ENCODE measurements at regions not wholly inside any gene's neighbourhood (a gene's known extent, or its start where the extent isn't known, plus 50 kb on each side); places are given as distances from the start of the nearest gene placed in this dataset.
"Not testable (repeated sequence)": the region's sequence is repeated elsewhere in the genome, so short reads cannot be mapped to it uniquely, and the experiment has no call there.

GRCh38 chr10:45163315-45163975 is 152.0 kb downstream of the OR13A1 start:
- H3K9me3 ChIP-seq: no peaks in the 10 kb centered on the region
- no peak overlapping the region for H3K4me3 ChIP-seq
- DNase-seq: no peak
- no peak for ATAC-seq (ENCODE audit: low FRiP score in 2 of 2)
- 91% methylated on average over 3 of the region's 3 CpGs for WGBS, 2 donors
- no peaks in the 10 kb centered on the region for H3K4me1 ChIP-seq
- no peaks in the 10 kb centered on the region for H3K27me3 ChIP-seq
- no peak for TF ChIP-seq CTCF (IDR thresholded peaks at IDR 0.05)
- TF ChIP-seq POLR2A (IDR thresholded peaks at IDR 0.05): no peak
- no peak for TF ChIP-seq POLR2AphosphoS5 (IDR thresholded peaks at IDR 0.05)
- H3K36me3 ChIP-seq: no peaks in the 10 kb centered on the region
- no peak overlapping the region for H3K27ac ChIP-seq

- ATAC-seq (ENCODE audit: low FRiP score in 2 of 2); H3K4me1 ChIP-seq; H3K27ac ChIP-seq; DNase-seq; H3K27me3 ChIP-seq; H3K36me3 ChIP-seq; H3K9me3 ChIP-seq; H3K4me3 ChIP-seq: not testable (repeated sequence)
- WGBS, 2 donors: 64 to 70% methylated on average over 8 of the region's 8 CpGs
These were observed 139.8 kb downstream of the OR13A1 start for GRCh38 chr10:45175520-45176118.

- WGBS, 2 donors: 68 to 86% methylated on average over 13 of the region's 13 CpGs
- H3K27me3 ChIP-seq: no peaks in the 10 kb centered on the region
- H3K27ac ChIP-seq: no peak overlapping the region
- DNase-seq: peak in 1 of 2 donors; percentile 28
- H3K36me3 ChIP-seq: no peaks in the 10 kb centered on the region
- ATAC-seq (ENCODE audit: low FRiP score in 2 of 2): peak in 1 of 2 donors; percentile 67
- no peak overlapping the region for H3K4me3 ChIP-seq
- H3K9me3 ChIP-seq: no peaks in the 10 kb centered on the region
- no peak for TF ChIP-seq POLR2AphosphoS5 (IDR thresholded peaks at IDR 0.05)
- H3K4me1 ChIP-seq: no peaks in the 10 kb centered on the region
These were observed 135.7 kb downstream of the OR13A1 start for GRCh38 chr10:45179691-45180090.

- Histone ChIP-seq H3K9me3 (no peaks in the 10 kb centered on the region), H3K36me3 (no peaks in the 10 kb centered on the region), H3K27me3 (no peaks in the 10 kb centered on the region), H3K27ac (no peak overlapping the region), H3K4me3 (no peak overlapping the region), H3K4me1 (no peaks in the 10 kb centered on the region)
- no peak for ATAC-seq (ENCODE audit: low FRiP score in 2 of 2)
- TF ChIP-seq CTCF (IDR thresholded peaks at IDR 0.05): no peak
- no peak for TF ChIP-seq POLR2AphosphoS5 (IDR thresholded peaks at IDR 0.05)
- no peak for TF ChIP-seq EP300 (IDR thresholded peaks at IDR 0.05)
- TF ChIP-seq POLR2A (IDR thresholded peaks at IDR 0.05): no peak
- DNase-seq: peak in 1 of 2 donors; percentile 50
- 85 to 90% methylated on average over 14 of the region's 14 CpGs for WGBS, 2 donors
These were observed 134.9 kb downstream of the OR13A1 start for GRCh38 chr10:45180507-45180906.

- Histone ChIP-seq H3K27ac (no peak overlapping the region), H3K27me3 (no peaks in the 10 kb centered on the region), H3K4me3 (no peak overlapping the region), H3K36me3 (no peaks in the 10 kb centered on the region), H3K4me1 (no peaks in the 10 kb centered on the region), H3K9me3 (no peaks in the 10 kb centered on the region)
- ATAC-seq (ENCODE audit: low FRiP score in 2 of 2) (peak in 1 of 2 donors; percentile 76), DNase-seq (peak in 1 of 2 donors; percentile 37)
- WGBS, 2 donors: 79 to 85% methylated on average over 11 to 19 of the region's 19 CpGs
- TF ChIP-seq EP300 (IDR thresholded peaks at IDR 0.05) (no peak), POLR2AphosphoS5 (IDR thresholded peaks at IDR 0.05) (no peak), POLR2A (IDR thresholded peaks at IDR 0.05) (no peak), CTCF (IDR thresholded peaks at IDR 0.05) (no peak)
These were observed 134.2 kb downstream of the OR13A1 start for GRCh38 chr10:45180946-45181875.

All from upper lobe of left lung (tissue), 6 donors.